CD4-positive, alpha-beta T cell treated with Interleukin-4 for 1 hour (primary cell): ENCODE measurements at regions not wholly inside any gene's neighbourhood (a gene's known extent, or its start where the extent isn't known, plus 50 kb on each side); places are given as distances from the start of the nearest gene placed in this dataset.
"Not testable (repeated sequence)": the region's sequence is repeated elsewhere in the genome, so short reads cannot be mapped to it uniquely, and the experiment has no call there.

Source experiments
- DNase-seq, 2 donors: peaks; one replicate each; pipeline ENCODE4 v3.0.0-alpha.2; 2020 to 2022

DNA sequence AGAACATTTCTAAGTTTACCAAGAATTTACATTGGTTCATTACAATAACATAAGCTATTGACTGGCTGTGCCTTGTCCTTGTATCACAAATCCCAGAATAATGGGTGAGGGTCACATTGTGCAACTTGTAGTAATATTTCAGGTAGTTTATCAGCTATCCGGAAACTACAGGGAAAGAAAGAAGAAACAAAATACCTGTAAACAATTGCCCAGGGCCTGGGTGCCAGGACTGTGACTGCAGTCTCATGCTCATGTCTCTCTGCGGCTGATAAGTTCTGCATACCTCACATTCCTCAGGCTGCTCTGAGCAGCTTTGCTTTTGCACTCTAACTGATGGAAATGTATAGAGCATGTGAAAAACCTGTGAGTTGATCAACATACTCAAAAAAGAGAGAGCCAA, 131.8 kb upstream of the TRIM24 start:
- DNase-seq = no peak

GRCh38 chr7:138332850-138333249, 127.2 kb upstream of the TRIM24 start:
- not testable (repeated sequence) for DNase-seq

DNA sequence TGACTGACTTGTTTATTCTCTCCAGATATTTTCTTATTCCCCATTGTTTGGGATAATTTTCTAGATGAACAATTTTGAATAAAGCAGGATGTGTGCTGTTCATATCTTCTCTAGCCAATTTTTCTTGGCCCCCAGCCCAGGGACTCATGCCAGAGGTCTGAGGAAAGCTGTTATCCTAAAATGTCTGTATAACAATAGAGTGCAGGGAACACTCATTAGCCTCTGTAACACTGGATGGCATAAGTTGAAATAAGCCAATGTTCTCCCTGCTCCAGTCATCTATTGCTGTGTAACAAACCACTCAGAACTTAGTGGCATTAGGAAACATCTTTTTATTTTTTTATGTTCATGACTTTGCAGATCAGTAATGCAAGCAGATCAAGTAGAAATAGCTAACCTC, 121.7 kb upstream of the TRIM24 start:
- DNase-seq = no peak

- not testable (repeated sequence) for DNase-seq
These were observed 120.8 kb upstream of the TRIM24 start for GRCh38 chr7:138339229-138339628.

GRCh38 chr7:138342990-138343389, 117.1 kb upstream of the TRIM24 start:
- DNase-seq = no peak

GRCh38 chr7:138345567-138345966, 114.5 kb upstream of the TRIM24 start:
- no peak for DNase-seq

GRCh38 chr7:138346975-138347374, 113.1 kb upstream of the TRIM24 start:
- DNase-seq = no peak

- no peak for DNase-seq
These were observed 110.0 kb upstream of the TRIM24 start for GRCh38 chr7:138349841-138350700.

- no peak for DNase-seq
These were observed 109.2 kb upstream of the TRIM24 start for GRCh38 chr7:138350701-138351357.

GRCh38 chr7:138352570-138353461, 107.2 kb upstream of the TRIM24 start:
- no peak for DNase-seq

- no peak for DNase-seq
These were observed 106.0 kb upstream of the TRIM24 start for GRCh38 chr7:138354066-138354465.

DNA sequence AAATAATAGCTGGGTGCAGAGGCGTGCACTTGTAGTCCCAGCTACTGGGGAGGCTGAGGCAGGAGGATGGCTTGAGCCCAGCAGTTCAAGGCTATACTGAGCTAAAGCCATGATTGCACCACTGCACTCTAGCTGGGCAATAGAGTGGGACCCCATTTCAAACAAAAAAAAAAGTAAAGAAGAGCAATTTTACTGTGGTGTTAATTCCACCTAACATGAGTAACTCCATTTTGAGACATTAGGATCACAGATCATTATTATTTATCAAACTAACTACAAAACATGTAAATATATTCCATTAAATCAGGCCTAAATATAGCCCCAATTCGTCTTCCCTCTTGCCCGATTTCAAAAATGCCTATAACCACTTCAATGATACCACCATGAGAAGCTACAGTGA, 104.8 kb upstream of the TRIM24 start:
- no peak for DNase-seq

- DNase-seq = no peak
These were observed 101.2 kb upstream of the TRIM24 start for GRCh38 chr7:138358850-138359341.

GRCh38 chr7:138359870-138360559, 100.0 kb upstream of the TRIM24 start:
- no peak for DNase-seq

GRCh38 chr7:138363721-138364120, 96.3 kb upstream of the TRIM24 start:
- DNase-seq = no peak

GRCh38 chr7:138366137-138366536, 93.9 kb upstream of the TRIM24 start:
- not testable (repeated sequence) for DNase-seq

- DNase-seq = not testable (repeated sequence)
These were observed 93.4 kb upstream of the TRIM24 start for GRCh38 chr7:138366676-138367075.

GRCh38 chr7:138369797-138370196, 90.3 kb upstream of the TRIM24 start:
- DNase-seq = no peak

DNA sequence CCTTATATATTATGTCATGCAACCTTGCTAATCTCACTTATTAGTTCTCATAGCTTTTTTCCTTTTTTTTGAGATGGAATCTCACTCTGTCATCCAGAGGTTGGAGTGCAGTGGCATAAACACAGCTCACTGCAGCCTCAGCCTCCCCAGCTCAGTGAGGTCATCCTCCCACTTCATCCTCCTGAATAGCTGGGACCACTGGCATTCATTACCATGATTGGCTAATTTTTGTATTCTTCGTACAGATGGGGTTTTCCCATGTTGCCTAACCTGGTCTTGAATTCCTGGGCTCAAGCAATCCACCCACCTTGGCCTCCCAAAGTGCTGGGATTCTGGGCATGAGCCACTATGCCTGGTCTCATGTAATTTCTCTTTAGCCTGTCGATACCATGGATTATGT, 89.1 kb upstream of the TRIM24 start:
- DNase-seq = no peak

GRCh38 chr7:138374119-138374693, 85.9 kb upstream of the TRIM24 start:
- no peak for DNase-seq

DNA sequence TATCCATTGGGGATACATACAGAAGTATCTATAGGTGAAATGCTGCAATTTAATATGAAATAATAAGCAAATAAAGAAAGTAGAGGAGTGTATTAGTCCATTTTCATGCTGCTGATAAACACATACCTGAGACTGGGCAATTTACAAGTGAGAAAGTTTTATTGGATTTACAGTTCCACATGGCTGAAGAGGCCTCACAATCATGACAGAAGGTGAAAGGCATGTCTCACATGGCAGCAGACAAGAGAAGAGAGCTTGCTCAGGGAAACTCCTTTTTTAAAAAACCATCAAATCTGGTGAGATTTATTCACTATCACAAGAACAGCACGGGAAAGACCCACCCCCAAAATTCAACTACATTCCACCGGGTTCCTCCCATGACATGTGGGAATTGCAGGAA, 82.8 kb upstream of the TRIM24 start:
- no peak for DNase-seq
